Activated CD4-positive, CD25-positive, alpha-beta regulatory T cell (primary cell): ENCODE measurements at regions not wholly inside any gene's neighbourhood (a gene's known extent, or its start where the extent isn't known, plus 50 kb on each side); places are given as distances from the start of the nearest gene placed in this dataset.

Experiments used
- DNase-seq, 4 experiments: peaks; one replicate each; lab custom pipeline; 2025; lab: John Stamatoyannopoulos, UW

- no peak for DNase-seq
Observed at GRCh38 chr14:98937021-98937420, 335.0 kb downstream of the BCL11B start.

GRCh38 chr14:98937712-98938505 is 334.1 kb downstream of the BCL11B start:
- DNase-seq, result no peak

GRCh38 chr14:98940693-98941437 is 331.1 kb downstream of the BCL11B start:
- no peak for DNase-seq

- DNase-seq, result no peak
Observed at GRCh38 chr14:98941481-98941880, 330.5 kb downstream of the BCL11B start.

GRCh38 chr14:98943907-98944306 is 328.1 kb downstream of the BCL11B start:
- DNase-seq, result no peak

GRCh38 chr14:98944989-98945388 is 327.0 kb downstream of the BCL11B start:
- no peak for DNase-seq

- DNase-seq, result no peak
Observed at GRCh38 chr14:98945611-98946570, 326.1 kb downstream of the BCL11B start.

GRCh38 chr14:98946940-98947339 is 325.1 kb downstream of the BCL11B start:
- no peak for DNase-seq

GRCh38 chr14:98947911-98948595 is 323.9 kb downstream of the BCL11B start:
- no peak for DNase-seq

GRCh38 chr14:98949051-98949450 is 322.9 kb downstream of the BCL11B start:
- no peak for DNase-seq

GRCh38 chr14:98949481-98950135 is 322.4 kb downstream of the BCL11B start:
- DNase-seq, result no peak

GRCh38 chr14:98950353-98950895 is 321.6 kb downstream of the BCL11B start:
- DNase-seq, result no peak

- no peak for DNase-seq
Observed at GRCh38 chr14:98951031-98951430, 321.0 kb downstream of the BCL11B start.

GRCh38 chr14:98951521-98952152 is 320.4 kb downstream of the BCL11B start:
- DNase-seq, result no peak

GRCh38 chr14:98952593-98953350 is 319.2 kb downstream of the BCL11B start:
- no peak for DNase-seq

GRCh38 chr14:98953551-98954348 is 318.2 kb downstream of the BCL11B start:
- no peak for DNase-seq

- DNase-seq, result no peak
Observed at GRCh38 chr14:98954349-98955000, 317.5 kb downstream of the BCL11B start.
